ENCODE measurements at regions not wholly inside any gene's neighbourhood (a gene's known extent, or its start where the extent isn't known, plus 50 kb on each side); places are given as distances from the start of the nearest gene placed in this dataset.

DNA sequence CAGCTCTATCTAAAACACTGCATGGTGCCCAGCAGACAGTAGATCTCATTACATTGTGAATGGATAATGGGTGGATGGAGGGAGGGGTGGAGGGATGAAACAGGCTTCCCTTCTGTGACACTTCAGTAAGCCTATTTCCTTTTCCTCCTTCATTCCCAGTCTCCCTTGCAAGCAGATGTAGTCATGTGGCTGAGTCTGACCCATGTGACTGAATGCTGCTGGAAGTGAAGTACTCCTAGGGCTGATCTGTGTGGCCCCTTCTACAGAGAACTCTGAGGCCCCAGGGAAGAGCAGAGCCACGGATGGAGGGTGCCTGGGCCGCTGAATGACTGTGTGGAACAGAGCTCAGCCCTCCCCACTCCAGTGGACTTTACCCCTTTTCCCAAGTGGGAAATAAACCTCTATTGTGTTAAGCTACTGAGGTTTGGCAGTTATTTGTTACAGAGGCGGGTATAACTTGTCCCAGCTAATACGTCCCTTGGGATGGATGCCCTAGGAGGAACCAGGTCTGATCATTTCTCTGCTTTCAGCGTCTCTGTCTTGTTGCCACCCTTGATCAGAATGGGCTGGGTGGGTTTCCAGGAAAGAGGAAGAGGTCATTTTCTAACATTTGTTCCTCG, 176.1 kb upstream of the MVB12B start:
- TF ChIP-seq, protein P1, sequence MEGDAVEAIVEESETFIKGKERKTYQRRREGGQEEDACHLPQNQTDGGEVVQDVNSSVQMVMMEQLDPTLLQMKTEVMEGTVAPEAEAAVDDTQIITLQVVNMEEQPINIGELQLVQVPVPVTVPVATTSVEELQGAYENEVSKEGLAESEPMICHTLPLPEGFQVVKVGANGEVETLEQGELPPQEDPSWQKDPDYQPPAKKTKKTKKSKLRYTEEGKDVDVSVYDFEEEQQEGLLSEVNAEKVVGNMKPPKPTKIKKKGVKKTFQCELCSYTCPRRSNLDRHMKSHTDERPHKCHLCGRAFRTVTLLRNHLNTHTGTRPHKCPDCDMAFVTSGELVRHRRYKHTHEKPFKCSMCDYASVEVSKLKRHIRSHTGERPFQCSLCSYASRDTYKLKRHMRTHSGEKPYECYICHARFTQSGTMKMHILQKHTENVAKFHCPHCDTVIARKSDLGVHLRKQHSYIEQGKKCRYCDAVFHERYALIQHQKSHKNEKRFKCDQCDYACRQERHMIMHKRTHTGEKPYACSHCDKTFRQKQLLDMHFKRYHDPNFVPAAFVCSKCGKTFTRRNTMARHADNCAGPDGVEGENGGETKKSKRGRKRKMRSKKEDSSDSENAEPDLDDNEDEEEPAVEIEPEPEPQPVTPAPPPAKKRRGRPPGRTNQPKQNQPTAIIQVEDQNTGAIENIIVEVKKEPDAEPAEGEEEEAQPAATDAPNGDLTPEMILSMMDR (IDR thresholded peaks at IDR 0.05 in 4 of 5, conservative IDR thresholded peaks at IDR 0.05 in 1 of 5), result no peak
- TF ChIP-seq POLR2A (IDR thresholded peaks at IDR 0.05), result no peak

All from gastrocnemius medialis (tissue), 4 donors.